Stimulated activated CD8-positive, alpha-beta memory T cell treated with anti-CD3 and anti-CD28 coated beads, Interleukin-12 subunit alpha, Interleukin-12 subunit beta, amount 100 ng/mL, for 1 hour (primary cell): ENCODE measurements at regions not wholly inside any gene's neighbourhood (a gene's known extent, or its start where the extent isn't known, plus 50 kb on each side); places are given as distances from the start of the nearest gene placed in this dataset.

Experiments
- DNase-seq: peaks from one replicate; pipeline ENCODE4 v3.0.0-alpha.2; 2020; ENCODE audit warnings: low read depth

DNA sequence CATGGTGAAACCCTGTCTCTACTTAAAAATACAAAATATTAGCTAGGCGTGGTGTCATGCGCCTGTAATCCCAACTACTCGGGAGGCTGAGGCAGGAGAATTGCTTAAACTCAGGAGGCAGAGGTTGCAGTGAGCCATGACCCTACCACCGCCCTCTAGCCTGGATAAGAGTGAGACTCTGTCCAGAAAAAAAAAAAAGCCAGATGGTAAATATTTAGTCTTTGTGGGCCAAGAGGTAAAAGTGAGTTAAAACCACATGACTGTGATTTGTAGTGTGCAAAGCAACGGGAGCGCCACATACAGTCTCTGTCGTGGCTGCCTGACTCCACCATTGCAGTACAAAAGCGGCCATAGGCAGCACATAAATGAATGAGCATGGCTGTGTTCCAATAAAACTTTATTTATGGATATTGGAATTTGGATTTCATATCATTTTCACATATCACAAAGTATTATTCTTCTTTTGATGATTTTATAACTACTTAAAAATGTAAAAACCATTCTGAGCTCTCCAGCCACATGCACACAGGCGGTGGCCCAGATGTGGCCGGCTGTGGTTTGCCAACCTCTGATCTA, 51.8 kb upstream of the CASZ1 start:
- no peak for DNase-seq

DNA sequence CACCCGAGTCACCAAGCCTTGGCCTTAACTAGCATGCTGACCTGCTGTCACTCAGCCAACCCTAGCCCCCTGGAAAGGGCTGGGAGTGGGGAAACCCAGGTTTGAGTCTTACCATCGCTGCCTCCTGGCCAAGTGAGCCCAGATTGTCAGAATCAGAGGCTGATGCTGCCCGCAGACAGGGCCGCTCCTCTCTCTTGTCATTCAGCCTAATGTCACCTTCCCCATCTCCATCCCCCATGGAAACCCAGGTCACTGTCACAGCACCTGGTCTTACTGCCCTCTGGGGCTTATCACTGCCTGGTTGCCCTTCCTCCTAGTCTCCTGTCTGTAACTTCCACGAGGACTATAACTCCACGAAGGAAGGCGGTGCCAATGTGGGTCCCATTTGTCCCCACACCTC, 53.6 kb upstream of the CASZ1 start:
- DNase-seq = no peak

DNA sequence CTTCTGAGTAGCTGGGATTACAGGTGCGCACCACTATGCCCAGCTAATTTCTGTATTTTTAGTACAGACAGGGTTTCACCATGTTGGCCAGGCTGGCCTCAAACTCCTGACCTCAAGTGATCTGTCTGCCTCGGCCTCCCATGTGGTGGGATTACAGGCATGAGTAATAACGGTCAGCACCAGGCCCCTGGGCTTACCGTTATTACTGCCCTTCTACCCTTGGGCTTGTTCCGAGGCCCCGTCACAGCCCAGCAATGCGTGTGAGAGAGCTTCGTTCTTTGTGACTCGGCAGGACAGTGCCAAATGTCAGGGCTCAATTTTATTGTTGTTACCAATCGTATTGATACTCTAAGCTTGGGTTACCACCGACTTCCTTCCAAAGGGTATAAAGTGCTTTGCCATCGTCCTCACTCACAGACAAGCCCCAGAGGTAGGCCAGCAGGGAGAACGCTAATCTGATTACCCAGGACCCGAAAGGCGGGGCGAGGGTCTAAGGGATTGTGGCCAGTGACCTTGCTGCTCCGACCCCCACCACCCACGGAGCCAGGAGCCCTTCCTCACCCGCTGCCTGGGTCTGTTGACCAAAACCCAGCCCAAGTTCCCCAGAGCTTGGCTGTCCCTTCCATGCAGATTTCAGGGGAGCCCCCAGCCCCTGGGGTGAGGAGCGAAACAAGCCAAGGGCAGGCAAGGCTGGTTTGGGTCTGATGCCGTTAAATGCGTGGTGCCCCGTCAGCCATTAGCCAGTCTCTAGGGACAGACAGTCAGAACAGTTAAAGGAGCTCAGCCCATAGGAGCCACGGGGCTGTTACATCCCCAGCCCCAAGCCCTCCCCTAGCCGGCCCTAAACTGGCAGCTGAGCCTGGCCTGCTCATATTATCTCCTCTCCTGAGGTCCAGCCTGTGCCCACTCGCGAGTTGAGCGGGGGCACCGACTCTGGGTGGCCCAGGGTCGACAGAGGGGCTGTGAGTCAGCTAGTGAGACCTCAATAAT, 54.9 kb upstream of the CASZ1 start:
- DNase-seq = no peak

DNA sequence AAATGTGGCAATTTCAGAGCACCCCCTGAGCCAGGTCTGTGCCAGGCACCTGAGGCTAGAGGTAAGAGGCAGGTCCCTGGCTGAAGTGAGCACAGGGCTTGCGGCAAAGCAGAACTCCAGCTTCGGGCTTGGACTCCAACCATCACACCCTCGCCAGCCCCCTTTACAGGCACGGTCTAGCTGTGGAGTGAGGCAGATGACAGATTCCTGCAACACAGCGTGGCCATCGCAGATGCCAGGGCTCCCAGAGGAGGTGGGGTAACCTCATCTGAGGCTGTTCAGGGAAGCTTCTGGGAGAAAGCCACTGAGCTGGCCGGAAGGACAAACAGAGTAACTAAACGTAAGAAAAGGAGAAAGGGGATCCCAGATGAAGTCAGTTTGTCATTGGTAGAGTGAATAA, 55.6 kb upstream of the CASZ1 start:
- DNase-seq = no peak

DNA sequence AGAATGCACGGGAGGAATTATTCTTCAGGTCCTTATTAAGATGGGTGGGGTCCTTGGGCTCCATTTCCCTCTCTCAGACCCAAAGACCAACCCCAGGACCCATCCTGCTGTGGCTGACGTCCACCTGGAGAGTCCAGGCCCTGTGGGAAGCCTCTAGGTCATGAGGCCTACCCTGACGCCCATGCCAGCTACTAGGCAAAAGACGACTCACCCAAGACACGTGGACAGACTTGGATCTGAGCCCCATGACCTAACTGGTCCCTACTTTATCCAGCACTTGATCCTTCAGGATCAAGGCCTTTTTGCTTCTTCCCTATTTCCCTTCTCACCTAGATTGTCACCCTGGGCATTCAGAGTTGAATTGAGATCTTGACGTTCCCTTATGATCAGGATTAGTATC, 56.0 kb upstream of the CASZ1 start:
- no peak for DNase-seq

DNA sequence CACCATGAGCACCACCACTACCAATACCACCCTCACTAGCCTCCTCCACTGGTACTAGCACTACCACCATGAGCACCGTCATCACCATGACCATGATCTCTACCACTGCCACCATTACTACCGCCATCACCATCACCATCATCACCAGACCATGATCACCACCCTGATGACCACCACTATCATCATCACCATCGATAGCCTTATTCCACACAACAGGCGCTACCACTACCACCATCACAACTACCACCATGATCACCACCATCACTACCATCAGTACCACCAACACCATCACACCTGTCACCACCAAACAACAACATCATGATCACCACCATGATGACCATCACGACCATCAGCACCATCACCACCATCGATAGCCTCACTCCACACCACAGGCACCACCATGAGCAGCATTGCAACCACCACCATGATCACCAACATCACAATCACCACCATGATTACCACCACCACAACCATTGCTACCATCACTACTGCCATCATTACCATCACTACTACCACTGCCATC, 56.6 kb upstream of the CASZ1 start:
- no peak for DNase-seq

DNA sequence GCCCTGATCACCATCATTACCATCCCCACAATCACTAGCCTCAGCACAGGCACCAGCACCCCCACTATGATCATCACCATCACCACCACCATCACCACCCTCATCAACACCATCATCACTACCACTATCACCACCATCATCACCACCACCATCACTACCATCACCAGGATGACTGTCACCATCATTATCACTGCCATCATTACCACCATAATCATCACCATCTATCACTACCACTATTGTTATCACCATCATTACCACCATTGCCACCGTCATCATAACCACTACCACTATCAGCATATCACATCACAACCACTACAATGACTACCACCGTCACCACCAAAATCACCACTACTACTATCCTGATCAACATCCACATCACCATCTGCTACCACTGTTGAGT, 57.3 kb upstream of the CASZ1 start:
- DNase-seq = no peak

DNA sequence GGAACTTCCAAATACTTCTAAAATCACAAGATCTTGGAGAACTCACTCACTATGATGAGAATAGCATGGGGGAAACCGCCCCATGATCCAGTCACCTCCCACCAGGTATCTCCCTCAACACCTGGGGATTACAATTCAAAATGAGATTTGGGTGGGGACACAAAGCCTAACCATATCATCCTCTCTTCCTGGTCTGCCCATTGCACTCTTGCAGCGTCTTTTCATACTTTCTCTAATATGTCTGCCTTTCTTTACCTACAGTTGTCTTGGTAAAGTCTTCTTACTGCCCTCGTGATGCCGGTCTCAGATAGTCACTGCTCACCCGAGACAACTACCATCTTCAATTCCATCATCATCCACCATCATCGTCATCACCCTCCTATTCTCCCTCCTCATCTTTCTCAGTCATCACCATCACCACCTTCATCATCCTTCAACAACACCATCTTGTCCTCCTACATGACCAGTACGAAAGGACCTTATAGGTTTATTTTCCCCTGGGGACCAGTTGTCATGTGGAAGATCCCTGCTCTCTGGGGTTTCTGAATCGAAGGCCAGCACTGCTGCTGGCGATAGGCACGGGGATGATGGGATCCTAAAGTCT, 58.5 kb upstream of the CASZ1 start:
- no peak for DNase-seq

DNA sequence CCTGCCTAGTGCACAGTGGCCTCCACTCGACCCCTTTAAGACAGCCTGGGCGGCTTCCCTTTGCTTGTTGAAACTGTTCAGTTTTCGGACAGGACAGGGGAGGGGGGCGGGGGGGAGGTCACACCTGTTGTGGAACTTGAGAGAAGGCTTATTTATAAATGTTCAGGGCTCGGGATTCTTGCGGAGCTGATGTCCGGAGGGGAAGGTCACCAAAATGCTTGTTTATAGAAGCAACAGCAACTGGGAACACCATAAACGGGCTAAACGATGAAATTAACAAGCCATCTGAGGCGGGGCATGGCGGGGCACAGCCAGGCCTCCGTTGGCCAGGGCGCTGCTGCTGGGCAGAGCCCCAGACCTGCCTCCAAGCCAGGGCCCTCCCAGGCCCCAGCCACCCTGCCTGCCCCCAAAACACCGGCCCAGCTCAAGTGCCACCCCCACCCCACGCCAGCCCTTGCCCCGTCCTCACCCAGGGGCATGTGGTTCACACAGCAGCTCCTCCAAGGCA, 59.8 kb upstream of the CASZ1 start:
- DNase-seq = no peak

DNA sequence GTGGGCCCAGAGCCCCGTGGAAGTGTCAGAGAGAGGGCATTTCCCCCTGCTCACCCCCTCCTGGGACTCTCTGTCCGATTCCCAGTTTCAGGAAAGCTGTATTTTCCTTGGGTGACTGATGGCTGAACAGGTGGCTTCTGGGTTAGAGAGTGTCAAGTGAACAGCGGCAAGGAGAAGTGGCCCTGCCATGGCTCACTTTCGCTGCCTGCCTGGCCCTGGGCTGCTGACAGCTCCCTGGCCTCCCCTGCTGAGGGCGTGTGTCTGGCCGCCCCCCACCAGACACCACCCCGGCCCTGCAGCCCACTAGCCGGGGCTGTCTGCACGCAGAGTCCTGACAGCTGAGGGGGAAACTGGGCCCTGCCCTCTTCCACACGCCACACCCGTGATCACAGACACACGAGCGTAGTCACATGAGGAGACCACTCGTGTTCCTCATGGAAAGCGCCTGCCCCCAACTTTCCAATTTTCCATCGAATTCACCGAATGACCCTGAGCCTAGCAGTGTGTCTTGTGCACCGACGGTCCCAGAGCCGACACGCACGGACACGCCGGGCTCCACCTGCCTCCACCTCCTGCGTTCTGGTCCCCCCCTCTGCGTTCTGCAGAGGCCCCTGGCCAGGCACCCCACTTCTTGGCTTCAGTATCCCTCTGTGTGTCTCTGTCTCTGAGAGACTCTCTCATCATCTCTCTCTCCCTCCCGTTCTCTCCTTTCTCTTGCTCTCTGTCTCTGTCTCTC, 60.6 kb upstream of the CASZ1 start:
- DNase-seq = no peak

DNA sequence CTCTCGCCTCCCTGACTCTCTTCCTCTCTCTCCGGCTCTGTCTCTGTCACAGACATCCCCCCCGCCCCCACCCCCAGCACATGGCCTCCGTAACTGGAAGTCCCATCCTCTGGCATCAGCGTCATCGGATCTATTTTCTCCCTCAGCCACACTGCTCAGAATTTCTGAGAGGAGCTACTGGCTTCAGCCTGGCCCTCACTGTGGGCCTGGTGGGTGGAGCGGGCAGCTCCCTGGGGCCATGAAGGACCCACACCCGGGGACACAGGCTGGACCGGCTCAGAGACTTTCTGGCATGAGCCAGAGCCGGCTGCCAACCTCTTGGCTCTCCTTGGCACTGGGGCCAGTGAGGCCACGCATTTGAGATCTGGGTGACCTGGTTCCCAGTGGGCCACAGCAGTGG, 61.2 kb upstream of the CASZ1 start:
- no peak for DNase-seq

DNA sequence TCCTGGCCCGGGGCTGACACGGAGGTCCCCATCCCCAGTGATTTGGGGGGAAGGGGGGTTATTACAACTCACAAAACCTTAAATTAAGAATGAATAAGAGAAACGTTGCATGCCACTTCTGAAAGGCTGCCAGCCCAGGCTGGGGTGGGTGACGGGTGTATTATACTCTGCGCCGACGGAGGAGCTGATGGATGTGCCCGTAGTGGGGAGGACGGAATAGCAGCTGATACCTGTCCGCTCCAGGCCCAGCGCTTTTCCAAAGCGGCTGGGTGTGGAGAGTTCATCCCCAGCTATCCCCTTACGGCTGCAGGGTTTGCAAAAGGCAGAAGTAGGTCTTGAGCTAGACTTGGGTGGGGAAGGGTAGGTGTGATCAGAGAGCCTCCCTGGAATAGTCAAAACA, 63.8 kb upstream of the CASZ1 start:
- DNase-seq = no peak

DNA sequence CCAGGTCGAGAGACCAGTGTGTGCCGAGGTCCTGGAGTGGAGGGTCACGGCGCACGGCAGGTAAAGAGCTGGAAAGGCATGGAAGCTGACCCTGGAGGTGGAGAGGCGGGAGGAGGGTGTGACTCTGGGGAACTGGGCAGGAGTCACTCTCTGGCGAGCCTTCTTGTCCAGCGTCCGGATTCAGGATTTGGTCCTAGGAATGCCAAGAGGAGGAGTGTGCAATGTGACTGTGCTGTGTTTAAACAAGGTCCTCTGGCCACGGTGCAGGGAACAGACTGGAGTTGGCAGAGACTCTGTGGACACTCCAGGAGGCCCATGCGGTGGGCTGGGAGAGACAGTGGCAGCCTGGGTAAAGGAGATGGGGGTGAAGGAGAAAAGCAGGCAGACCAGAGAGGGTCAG, 64.2 kb upstream of the CASZ1 start:
- no peak for DNase-seq

DNA sequence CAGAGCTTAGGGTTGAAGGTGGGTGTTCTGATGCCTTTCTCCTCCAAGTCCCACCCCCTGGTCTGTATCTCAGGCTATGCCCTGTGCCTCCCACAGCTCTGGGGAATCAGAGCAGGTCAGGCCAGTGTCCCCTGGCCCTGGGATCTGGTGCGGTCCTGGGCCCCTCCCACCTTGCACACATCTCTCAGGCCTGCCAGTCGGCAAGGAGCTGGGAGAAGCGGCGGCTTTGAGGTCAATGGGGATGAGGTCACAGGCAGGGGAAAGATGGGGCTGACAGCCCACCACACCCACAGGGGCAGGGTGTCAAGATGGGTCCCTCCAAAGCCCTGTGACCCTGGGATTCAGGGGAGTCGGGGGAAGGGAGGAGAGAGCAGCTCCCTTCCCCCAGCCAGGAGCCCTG, 65.4 kb upstream of the CASZ1 start:
- no peak for DNase-seq

DNA sequence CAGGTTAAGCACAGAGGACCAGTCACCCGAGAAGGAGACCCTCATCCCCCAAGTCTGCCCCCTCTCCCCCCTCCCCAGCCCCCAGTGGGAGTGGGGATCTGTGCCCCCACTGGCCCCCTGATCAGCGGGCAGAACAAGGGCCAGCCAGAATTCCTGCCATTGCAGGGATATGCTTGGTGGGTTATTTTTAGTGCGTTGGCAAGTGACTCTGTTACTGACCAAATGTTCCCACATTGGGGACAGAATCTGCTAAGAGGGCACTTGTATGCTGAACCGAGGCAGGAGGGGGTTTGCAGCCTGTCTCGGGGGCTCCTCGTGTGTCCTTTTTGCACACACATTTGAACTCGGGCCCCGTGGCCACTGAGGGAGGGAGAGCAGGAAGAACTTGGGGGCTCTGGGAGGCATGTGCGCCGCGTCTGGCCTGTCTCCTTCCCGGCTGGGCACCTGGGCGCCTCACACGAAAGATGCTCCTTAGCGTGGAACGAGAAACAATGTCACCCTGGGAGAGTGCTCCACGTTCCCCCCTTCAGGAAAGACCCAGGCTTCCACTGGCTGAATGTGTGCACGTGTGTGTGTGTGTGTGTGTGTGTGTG, 66.4 kb upstream of the CASZ1 start:
- DNase-seq = no peak

DNA sequence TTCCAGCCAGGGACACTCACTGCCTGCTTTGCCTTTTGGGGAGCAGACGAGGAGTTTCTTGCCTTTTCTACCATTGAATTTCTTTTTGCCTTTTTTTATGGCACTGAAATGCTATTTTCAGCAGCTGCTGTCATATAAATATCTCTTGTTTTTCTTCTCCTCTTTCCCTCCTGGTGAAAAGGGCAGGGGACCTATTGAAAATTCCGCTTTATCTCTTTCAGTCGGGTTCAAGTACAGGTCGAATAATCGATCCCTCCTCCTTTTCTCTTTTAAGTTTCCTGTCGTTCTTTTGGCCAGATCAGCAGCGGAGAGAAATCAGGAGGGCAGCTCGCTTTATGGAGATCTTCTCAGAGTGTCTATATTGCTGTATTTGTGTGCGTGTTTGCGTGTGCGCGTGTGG, 67.4 kb upstream of the CASZ1 start:
- no peak for DNase-seq

DNA sequence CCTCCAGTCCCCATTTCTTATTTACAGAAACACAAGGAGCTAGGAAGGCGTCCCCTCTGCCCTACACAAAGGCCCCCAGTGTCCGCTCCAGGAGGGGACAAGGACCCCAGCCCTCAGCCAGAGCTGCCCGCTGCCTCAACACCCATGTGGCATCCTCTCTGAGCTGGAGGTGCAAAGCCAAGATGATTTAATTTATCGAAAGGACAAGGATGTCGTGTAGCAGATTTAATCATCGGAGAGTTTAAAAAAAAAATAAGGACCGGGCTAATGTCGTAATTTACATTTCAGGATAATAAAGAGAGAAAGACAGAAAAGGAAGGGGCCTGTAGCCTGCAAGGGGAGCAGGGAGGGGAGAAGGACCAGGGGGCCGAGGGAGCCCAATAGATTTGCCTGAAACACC, 68.3 kb upstream of the CASZ1 start:
- DNase-seq = no peak

DNA sequence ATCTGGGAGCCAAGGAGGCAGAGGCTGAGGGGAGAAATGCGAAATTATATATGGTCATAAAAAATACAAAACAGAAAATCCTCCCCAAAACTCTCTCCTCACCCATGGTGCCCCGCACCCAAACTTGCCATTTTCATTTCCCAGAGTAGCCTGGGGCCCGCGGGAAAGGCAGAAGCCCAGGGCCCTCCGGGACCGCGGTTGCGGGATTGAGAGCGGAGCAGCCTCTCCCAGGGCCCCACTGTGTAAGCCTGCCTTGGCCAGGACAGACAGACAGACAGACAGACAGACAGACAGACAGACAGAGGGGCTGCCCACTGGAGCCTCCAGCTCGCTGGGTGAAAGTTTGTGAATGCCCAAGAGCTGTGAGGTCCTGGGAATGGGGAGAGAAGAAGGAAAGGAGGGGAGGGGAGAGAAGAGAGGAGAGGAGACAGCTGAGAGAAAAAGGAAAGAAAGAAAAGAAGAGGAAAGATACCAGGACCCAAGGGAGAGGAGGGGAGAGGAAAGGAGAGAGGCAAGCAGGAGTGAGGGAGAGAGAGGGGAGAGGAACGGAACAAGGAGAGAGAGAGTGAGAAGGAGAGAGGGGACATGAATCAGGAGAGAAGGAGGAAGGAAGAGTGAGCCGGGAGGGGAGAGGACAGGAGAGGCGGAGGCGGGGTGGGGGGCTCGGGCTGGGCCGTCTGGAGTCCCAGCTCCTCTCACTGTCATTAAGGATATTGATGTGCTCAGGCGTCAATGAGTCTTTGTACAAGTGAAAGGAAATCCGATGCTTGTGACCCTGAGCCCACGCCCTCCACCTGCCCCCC, 69.3 kb upstream of the CASZ1 start:
- no peak for DNase-seq

DNA sequence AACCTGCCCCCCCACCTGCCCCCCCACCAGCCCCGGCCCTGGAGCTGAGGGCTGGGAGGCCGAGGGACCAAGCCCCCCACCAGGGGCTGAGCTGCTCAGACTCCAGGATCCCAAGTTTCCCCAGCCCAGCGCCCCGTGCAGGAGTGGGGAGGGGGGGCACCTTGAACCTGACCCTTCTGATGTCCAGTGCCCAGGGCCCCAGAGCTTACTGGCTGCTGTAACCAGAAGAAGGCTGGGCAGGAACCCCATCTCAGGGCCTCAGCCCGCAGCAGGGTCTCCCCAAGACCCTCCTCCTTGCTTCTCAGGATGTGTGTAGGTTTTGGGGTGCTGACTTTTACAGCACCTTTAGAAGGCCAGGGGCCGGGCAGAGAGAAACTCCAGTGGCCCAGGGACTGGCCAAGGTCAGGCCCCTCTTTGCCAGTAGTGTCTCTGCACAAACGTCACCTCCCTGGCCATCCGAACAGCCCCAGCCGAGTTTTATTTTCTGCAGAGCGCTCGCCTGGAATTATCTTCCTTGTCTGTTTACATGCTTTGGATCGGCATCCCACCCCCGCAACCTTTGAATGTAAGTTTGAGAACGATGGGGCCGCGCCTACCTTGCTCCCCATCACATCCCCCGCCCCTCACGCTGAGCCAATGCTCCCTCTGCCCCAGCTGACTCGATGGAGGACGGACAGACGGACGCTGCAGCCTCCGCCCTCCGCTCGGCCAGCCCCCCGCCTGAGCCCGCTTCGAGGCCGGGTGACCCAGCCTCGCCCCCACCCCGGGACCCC, 70.1 kb upstream of the CASZ1 start:
- DNase-seq = no peak

DNA sequence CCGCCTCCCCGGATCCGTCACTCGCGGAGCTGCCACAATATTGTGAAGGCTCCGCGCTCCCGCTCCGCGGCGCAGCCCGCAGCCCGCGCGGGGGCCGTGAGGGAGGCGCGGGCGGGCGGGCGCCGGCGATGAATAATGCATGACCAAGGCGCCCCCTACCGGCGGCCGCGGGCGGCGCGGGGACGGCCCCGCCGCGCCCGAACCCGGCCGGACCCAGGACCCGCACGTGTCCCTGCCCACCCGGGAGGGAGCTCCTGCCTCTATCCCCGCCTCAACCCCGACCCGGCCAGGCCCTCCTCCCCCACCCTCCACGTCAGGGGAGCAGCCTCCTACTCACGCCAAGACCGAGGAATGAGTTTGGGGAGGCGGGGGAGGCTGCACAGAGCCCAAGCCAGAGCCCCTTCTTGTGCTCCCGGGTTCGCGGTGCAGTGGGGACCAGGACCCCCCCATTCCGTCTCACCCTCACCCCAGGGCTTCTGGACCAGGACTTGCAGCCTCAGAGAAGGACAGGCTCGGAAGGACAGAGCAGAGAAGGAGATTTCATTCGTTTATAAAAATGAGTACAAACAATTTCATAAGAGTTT, 70.8 kb upstream of the CASZ1 start:
- DNase-seq = peak; percentile 42
